Left ventricle myocardium inferior (tissue), 1 donor: ENCODE measurements at regions not wholly inside any gene's neighbourhood (a gene's known extent, or its start where the extent isn't known, plus 50 kb on each side); places are given as distances from the start of the nearest gene placed in this dataset.
"Not testable (repeated sequence)": the region's sequence is repeated elsewhere in the genome, so short reads cannot be mapped to it uniquely, and the experiment has no call there.

ENCODE experiments used
- DNase-seq: peaks from one replicate; pipeline ENCODE4 v3.0.0-alpha.2; 2020
- H3K27ac ChIP-seq: fragments of 200-600 bp; replicated peaks from 2 replicates; pipeline ENCODE4 v1.8.0; 2021
- H3K27me3 ChIP-seq: fragments of 200-600 bp; 2 replicates; pipeline ENCODE4 v1.8.0; 2021; ENCODE audit warnings: low read depth
- H3K36me3 ChIP-seq: fragments of 200-600 bp; 2 replicates; pipeline ENCODE4 v1.8.0; 2021
- H3K4me1 ChIP-seq: fragments of 200-600 bp; 2 replicates; pipeline ENCODE4 v1.8.0; 2021
- H3K4me3 ChIP-seq: fragments of 200-600 bp; 2 replicates; pipeline ENCODE4 v1.8.0; 2021; ENCODE audit warnings: mild to moderate bottlenecking, moderate library complexity
- H3K9me3 ChIP-seq: fragments of 200-600 bp; replicated peaks from 2 replicates; pipeline ENCODE4 v1.8.0; 2021
- intact Hi-C: fragments of 100-400 bp; cut with micrococcal nuclease; formaldehyde crosslinking; loops from one replicate; pipeline ENCODE4 v1.11.0; 2022
- TF ChIP-seq, protein P1 (sequence below): fragments of 200-600 bp; IDR thresholded peaks from 2 replicates; pipeline ENCODE4 v1.8.0; 2021; ENCODE audit warnings: antibody characterized with exemption, mild to moderate bottlenecking, borderline replicate concordance
- donor health status: DM: no; HTN: yes; CAD: no; lungs with severe emphysema.

DNA sequence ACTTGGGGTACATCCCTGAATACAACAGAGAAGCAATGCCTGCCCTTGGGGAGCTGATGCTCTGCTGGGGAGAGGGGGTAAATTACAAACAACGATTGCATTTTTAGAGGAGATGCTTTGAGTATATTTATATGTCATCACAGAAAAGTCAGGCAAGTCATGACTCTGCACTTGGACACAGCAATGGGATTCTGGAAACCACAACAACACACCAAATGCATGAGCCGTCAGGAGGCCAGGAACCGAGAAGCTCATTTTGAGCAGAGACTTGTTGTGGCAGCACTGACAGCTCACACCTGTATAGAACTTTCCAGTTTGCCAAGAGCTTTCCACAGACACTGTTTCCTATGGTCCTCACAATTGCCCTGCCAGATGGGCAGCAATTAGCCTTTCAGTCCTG lies 113.2 kb upstream of the RBPJ start:
- Histone ChIP-seq H3K9me3 (no peaks in the 10 kb centered on the region), H3K27me3 (peaks cover 14% of the 10 kb centered on the region), H3K36me3 (no peaks in the 10 kb centered on the region), H3K4me1 (peaks cover 24% of the 10 kb centered on the region), H3K27ac (no peak overlapping the region), H3K4me3 (no peak overlapping the region)
- no peak for DNase-seq
- intact Hi-C loops, result no loop called here
- TF ChIP-seq, protein P1, sequence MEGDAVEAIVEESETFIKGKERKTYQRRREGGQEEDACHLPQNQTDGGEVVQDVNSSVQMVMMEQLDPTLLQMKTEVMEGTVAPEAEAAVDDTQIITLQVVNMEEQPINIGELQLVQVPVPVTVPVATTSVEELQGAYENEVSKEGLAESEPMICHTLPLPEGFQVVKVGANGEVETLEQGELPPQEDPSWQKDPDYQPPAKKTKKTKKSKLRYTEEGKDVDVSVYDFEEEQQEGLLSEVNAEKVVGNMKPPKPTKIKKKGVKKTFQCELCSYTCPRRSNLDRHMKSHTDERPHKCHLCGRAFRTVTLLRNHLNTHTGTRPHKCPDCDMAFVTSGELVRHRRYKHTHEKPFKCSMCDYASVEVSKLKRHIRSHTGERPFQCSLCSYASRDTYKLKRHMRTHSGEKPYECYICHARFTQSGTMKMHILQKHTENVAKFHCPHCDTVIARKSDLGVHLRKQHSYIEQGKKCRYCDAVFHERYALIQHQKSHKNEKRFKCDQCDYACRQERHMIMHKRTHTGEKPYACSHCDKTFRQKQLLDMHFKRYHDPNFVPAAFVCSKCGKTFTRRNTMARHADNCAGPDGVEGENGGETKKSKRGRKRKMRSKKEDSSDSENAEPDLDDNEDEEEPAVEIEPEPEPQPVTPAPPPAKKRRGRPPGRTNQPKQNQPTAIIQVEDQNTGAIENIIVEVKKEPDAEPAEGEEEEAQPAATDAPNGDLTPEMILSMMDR, result no peak

- Histone ChIP-seq H3K27ac (no peak overlapping the region), H3K4me3 (no peak overlapping the region), H3K4me1 (peaks cover 24% of the 10 kb centered on the region), H3K36me3 (no peaks in the 10 kb centered on the region), H3K27me3 (peaks cover 22% of the 10 kb centered on the region), H3K9me3 (no peaks in the 10 kb centered on the region)
- no peak for DNase-seq
- TF ChIP-seq, protein P1, result no peak
- intact Hi-C loops, result no loop called here
Measured at GRCh38 chr4:26208237-26208994, 112.4 kb upstream of the RBPJ start.

GRCh38 chr4:26209378-26209777 lies 111.4 kb upstream of the RBPJ start:
- H3K4me3 ChIP-seq, H3K9me3 ChIP-seq, H3K36me3 ChIP-seq, DNase-seq, intact Hi-C loops, H3K27ac ChIP-seq: not testable (repeated sequence)
- H3K4me1 ChIP-seq, result peaks cover 21% of the 10 kb centered on the region
- peaks cover 28% of the 10 kb centered on the region for H3K27me3 ChIP-seq

- Histone ChIP-seq H3K4me1 (peaks cover 1% of the 10 kb centered on the region), H3K9me3 (no peaks in the 10 kb centered on the region), H3K36me3 (no peaks in the 10 kb centered on the region), H3K27ac (no peak overlapping the region), H3K4me3 (no peak overlapping the region), H3K27me3 (peaks cover 28% of the 10 kb centered on the region)
- no peak for DNase-seq
- TF ChIP-seq, protein P1, result no peak
- intact Hi-C loops, result no loop called here
Measured at GRCh38 chr4:26212528-26212927, 108.3 kb upstream of the RBPJ start.

GRCh38 chr4:26213317-26213716 lies 107.5 kb upstream of the RBPJ start:
- peaks cover 28% of the 10 kb centered on the region for H3K27me3 ChIP-seq
- H3K9me3 ChIP-seq, result no peaks in the 10 kb centered on the region
- H3K4me3 ChIP-seq, result no peak overlapping the region
- H3K4me1 ChIP-seq, result no peaks in the 10 kb centered on the region
- no peaks in the 10 kb centered on the region for H3K36me3 ChIP-seq
- intact Hi-C loops, result no loop called here
- no peak for DNase-seq
- no peak overlapping the region for H3K27ac ChIP-seq
- TF ChIP-seq, protein P1, result no peak

DNA sequence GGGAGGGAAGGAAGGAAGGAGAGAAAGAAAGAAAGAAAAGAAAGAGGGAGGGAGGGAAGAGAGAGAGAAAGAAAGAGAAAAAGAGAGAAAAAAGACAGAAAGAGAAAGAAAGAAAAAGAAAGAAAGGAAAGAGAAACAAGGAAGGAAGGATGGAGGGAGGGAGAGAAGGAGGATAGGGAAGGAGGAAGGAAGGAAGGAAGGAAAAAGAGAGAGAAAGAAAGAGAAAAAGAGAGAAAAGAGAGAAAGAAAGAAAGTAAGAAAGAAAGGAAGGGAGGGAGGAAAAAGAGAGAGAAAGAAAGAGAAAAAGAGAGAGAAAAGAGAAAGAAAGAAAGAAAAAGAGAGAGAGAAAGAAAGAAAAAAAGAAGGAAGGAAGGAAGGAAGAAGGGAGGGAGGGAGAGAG lies 105.8 kb upstream of the RBPJ start:
- H3K4me1 ChIP-seq, result no peaks in the 10 kb centered on the region
- no peaks in the 10 kb centered on the region for H3K9me3 ChIP-seq
- H3K4me3 ChIP-seq, result no peak overlapping the region
- TF ChIP-seq, protein P1, result no peak
- no peak for DNase-seq
- intact Hi-C loops, result no loop called here
- H3K27ac ChIP-seq, result no peak overlapping the region
- peaks cover 28% of the 10 kb centered on the region for H3K27me3 ChIP-seq
- no peaks in the 10 kb centered on the region for H3K36me3 ChIP-seq
